ENCODE measurements at regions not wholly inside any gene's neighbourhood (a gene's known extent, or its start where the extent isn't known, plus 50 kb on each side); places are given as distances from the start of the nearest gene placed in this dataset.
"Not testable (repeated sequence)": the region's sequence is repeated elsewhere in the genome, so short reads cannot be mapped to it uniquely, and the experiment has no call there.

DNA sequence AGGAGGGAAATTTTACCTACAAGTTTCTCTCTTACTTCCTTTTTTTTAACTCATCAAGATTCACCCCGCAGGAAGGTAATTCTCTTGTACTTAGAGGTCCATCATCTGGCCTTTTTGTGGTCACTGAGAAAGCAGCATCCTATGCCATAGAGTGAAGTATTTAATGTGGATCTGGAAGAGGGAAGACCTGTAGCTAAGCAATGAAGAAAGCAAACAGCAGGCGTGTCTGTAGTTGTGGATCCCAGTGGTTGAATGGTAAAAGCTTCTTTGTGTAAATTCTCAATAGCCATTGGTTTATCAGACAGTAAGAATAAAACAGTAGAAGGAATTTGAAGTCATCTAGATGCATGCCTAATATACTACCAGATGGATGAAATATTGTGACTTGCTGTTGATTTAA, 196.4 kb downstream of the ANKRD7 start:
- no peak for DNase-seq

DNA sequence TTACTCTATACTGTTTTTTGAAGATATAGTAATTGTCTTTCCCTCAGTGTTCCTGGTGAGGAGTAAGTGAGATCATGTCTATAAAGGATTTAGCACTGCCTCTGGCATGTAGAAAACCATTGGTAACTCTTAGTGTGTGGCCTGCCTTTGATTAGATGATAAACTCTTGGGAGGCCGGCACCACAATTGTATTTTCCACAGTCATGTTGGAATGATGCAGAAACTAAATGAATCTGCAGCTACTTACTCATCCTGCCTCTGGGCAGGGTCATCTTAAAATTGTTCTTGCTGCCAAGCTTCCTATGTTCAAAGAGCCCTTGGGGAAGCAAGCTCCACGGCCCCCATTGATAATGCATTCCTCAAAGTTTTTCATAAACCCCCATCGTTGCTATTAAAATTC, 204.6 kb downstream of the ANKRD7 start:
- no peak for DNase-seq

DNA sequence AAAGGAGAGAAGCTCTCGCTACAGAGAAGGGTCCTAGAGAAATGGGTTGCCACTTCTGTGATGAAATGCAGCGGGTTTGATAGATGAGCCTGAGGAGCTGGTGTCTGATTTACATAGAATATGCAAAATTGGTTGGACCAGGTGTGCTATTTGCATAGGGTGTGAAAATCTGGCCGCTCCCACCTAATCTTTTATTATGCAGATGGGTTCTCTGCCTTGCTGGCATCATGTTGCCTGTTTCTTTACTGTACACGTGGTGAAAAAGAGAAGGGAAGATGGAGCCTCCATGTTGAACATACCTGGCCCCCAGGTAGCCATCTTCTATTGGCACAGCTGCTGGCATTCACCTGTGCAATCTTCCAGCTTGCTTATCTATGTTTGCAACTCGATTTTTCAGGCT, 212.2 kb downstream of the ANKRD7 start:
- DNase-seq, result no peak

DNA sequence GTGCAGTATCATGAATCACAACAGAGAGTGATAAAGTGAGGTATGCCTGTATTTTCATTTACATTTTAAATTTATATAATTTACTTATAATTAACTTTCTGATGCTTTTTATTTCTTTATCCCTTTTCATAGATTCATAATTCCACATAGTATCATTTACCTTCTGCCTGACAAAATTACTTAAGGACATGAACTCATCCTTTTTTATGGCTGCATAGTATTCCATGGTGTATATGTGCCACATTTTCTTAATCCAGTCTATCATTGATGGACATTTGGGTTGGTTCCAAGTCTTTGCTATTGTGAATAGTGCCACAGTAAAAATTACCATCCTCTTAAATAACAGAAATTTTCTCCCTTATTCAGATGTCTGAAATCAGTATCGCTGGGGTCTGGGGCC, 224.5 kb downstream of the ANKRD7 start:
- DNase-seq, result not testable (repeated sequence)

DNA sequence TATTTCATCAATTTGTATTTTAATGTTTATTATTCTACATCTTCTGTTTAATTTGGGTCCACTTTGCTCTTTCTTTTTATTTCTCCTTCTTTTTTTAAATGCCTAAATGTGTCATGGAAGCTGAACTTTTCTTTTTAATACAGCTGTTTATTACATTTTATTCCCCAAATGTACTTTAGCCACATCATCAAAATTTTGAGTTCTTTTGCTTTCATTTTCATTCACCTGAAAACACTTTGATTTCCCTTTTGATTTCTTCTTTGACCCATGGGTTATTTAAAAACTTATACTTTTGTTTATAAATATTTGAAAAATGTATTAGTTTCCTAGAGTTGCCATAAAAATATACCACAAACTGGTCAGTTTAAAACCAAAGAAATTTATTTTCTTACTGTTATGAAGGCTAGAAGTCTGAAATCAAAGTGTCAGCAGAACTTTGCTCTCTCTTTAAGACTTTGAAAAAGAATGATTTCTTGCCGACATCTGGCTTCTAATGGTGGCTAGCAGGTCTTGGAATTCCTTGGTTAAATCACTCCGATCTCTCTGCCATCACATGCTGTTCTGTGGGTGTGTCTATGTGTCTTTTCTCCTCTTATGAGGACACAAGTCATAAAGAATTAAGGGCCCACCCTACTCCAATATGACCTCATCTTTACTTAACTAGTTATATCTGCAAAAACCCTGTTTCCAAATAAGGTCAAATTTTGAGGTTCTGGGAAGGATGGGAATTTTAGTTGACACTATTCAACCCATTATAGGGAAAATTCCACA, 225.5 kb downstream of the ANKRD7 start:
- no peak for DNase-seq

DNA sequence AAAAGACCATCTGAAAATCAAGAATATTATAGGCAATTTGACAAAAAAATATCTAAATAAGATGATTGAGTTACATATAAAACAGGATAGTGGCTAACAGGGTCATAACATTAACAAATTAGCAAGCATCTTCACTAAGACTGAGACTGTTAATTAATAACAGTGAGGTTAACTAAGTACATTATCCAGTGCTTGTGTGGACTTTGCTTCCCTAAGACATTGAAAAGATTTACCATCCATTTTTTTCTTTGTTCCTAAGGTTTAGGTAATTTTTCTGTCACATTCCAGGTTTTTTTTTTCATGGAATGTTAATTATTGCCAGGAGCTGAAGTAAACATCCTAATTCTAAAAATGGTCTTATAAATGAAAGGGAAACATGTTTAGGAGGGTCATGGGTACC, 227.6 kb downstream of the ANKRD7 start:
- no peak for DNase-seq

DNA sequence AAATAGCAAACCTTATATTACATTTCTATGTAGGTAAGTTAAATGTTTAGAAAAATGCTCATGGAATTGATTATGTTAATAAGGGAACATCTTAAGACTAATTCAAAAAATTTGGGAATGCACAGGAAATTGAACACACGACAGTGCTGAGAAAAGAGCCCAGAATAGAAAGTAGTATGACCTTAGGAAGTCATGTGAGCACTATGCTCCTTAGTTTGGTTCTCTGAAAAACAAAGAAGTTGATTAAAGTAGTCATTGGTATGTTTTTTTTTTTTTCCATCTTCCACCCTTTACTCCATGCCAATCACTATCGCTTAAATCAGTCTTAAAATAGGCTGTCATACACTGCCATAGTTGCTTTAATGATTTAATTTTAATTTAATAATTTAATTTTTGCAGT, 242.9 kb downstream of the ANKRD7 start:
- no peak for DNase-seq

DNA sequence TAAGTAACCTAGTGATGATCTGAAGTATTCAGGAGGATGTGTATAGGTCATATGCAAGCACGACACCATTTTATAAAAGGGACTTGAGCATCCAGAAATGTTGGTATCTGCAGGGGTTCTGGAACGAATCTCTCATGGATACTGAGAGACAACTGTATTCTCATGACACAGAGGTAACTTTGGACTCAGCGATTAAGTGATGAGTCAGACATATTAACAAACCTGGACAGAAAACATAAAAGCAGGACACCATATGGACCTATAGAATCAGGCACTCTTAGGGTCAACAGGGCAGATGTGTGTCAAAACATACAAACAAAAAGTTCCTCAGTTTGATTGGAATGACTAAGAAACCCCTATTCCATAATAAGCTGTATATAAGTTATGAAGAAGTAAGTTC, 248.1 kb downstream of the ANKRD7 start:
- DNase-seq, result no peak

DNA sequence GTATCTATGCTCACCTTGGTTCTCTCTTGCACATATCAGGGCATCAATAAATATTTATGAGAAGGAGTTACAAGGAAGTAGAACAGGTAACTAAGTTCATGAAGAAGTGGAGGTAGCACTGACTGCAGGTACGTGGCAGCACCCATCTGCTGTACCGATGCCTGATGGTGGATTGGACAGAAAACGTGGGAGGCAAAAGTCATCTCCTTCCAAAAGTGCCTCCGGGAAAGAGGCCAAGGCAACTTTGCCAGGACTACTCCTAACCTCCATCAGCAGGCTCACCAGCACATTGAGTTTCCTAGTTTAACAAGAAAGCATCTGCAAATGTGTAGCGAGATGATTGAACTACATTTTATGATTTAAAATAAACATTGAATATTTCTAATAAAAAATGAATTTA, 248.8 kb downstream of the ANKRD7 start:
- peak; percentile 7 to 71 for DNase-seq

DNA sequence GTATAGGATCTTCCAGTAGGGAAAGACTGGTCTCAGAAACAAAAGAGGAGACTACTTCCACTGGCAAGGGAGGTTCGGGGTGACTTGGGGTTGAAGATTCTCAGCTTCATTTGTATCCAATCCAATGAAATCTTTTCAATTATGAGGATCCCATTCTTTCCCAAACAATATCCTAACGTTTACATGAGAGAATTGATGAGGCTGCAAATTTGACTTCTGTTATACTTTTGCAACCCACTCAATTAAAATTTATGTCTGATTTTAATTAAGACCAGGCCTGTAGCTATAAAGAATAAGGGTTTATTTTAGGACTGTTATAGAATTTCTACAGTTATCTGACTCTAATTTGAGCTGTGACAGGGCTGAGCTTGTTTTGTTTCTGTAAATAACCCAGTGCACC, 251.5 kb downstream of the ANKRD7 start:
- no peak for DNase-seq

DNA sequence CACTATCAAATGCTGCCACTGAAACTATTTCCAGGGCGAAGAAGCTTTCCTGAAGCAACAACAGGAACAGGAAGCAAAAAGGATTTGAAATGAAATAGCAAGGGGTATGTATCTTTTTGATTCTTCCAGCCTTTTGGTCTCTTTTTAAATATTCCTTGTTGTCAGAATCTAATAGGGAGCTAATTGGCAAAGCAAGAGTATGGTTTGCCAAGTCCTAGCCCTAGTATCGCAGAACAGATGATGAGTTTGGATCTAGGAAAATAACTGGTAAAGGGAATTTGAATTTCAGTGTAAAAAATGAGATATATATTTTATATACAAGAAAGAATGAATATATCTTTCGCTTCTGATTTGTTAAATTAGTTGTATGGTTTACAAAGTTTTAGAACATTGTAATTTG, 252.5 kb downstream of the ANKRD7 start:
- DNase-seq, result peak in 1 of 2 experiments; percentile 58

DNA sequence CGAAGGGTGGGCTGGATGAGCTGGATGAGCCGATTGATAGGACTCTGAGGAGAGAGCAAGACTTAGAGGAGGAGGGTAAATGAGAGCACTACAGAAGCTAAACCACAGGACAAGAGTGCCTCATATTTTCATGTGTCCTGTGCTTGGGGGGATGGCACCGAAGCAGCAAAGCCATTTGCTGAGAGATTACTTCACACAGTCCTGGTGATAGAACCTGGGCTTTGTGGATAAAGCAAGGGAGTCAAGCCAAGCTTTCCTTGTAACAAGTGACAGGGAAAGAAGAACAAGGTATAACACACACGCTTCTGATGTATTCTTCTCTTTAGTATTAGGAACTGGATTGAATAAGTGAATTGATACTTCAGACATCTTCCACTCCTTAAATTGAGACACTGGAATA, 253.7 kb downstream of the ANKRD7 start:
- no peak for DNase-seq

DNA sequence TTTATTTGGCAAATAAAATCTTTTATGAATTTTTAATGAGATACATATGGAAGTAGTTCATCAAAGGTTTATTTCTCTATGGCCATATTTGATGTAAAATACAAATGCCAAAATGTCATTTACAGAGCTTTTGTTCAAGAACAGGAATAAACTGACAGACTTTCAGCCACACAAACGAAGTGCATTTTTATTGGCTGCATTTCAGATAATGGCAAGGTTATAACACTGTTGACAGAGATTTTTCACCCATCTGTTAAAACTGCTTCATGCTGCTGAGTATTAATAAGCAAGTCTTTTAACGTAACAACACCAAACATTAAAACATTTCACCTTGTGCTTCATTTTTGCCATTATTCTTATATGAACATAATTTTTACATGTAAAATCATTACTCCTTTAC, 254.4 kb downstream of the ANKRD7 start:
- DNase-seq, result peak in 1 of 2 experiments; percentile 79

DNA sequence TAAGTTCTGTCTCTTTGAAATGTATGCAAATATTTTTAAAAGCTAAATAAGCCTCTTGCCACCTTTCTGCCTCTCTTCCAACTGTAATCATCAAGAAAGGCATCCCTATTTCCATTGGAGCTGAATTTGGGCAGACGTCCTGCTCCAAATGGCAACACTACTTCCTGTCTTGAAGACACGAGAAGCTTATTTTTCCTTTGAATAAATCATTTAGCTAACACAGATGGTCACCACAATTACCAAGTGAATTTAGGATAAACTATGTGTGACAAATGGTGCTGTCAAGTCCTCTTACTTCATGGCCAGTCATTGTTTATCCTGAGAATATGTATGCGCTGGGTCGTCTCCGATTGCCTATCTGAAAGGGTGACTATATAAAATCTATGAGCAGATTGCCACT, 268.0 kb downstream of the ANKRD7 start:
- peak in 1 of 2 experiments; percentile 56 for DNase-seq

DNA sequence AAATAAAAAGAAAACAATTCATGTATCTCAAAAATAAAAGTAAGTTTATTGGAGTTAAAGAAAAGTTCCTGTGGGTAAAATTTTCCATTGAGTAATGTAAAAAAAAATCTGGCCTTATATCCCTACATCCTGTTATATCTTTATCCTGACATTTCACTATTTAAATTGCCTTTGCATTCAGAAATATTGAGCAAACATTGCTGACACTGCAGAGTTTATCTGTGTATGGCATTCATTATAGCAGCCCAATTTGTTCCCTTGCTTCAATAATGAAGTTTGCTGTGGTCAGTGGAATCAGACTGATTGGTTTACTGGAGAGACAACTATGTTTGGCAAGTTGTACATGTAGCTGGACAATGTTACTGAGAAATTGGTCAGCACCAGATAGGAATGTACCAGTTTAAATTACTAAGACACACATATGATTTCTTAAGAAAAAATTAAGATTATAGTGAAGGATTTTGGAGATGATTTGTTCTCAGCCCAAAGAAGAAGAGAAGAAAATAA, 271.7 kb downstream of the ANKRD7 start:
- DNase-seq, result no peak

DNA sequence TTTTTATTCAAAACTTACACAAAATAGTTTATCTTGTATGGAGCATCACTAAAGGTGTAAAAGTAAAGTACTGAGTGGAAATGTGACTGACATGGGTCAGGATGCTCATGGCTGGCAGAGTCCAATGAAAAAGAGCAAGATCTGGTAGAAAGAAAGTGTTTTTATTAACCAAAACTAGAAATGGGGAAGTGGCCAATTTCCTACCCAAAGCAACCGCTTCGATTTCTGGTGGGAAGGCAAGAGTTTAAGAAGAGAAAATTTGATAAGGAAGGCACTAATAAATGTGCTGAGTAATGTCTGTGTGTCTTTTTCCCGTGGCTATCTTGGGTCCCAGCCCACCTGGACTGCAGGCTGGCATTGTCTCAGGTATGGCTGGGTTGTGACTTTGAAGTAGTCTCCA, 277.7 kb downstream of the ANKRD7 start:
- DNase-seq, result no peak

DNA sequence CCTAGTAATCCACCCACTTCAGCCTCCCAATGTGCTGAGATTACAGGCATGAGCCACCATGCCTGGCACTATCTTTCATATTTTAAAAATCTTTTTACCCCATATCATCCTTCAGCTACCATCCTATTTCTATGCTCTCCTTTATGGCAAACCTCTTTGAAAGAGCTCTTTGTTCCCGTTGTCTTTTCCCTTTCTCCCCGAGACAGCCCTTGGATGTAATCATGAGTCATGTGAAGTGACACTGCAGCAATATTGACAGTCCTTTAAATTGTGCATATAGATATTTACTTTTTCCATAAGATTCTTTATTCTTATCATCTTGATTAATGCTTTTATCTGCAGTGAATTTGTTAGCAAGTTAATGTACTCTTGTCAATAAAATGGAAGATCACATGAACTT, 286.6 kb downstream of the ANKRD7 start:
- no peak for DNase-seq

DNA sequence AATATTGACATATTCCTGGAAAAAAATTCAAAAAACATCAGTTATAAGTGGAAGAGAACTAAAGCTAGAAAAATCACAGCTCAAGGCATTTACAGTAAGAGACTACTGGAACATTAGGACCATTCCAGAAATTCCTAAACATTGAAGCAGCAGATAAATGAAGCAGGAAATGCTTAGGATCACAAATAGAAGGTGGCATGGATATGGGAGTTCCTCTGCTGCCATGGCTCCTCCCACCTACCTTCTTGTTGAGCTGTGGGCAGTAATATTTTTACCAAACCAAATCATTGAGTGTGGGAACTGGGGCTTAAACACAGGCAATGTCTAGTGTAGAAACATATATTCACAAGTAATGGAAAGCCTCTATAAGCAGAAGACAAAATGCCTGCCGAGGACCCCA, 292.8 kb downstream of the ANKRD7 start:
- no peak for DNase-seq

DNA sequence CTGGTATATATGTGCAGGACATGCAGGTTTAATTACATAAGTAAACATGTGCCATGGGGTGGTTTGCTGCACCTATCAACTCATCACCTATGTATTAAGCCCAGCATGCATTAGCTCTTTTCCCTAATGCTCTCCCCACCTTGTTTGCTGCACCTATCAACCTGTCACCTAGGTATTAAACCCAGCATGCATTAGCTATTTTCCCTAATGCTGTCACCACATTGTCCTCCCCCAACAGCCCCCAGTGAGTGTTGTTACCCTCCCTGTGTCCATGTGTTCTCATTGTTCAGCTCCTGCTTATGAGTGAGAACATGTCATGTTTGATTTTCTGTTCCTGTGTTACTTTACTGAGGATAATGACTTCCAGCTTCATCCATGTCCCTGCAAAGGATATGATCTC, 300.5 kb downstream of the ANKRD7 start:
- DNase-seq, result no peak

DNA sequence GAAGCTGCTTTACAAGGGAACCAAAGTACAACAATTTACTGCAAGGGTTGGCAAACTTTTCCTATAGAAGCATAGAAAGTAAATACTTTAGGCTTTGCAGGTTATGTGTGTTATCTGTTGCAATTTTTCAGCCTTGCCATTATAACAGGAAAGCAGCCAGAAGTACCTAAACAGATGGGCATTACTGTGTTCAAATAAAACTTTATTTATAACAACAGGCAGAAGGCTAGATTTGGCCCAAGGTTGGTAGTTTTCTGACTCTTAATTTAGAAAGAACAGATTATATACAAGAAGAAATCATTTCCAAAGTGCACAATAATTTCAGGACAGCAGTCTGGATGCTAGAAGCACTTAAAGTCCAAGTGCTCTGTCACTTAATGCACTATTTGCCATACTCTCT, 307.1 kb downstream of the ANKRD7 start:
- no peak for DNase-seq

DNA sequence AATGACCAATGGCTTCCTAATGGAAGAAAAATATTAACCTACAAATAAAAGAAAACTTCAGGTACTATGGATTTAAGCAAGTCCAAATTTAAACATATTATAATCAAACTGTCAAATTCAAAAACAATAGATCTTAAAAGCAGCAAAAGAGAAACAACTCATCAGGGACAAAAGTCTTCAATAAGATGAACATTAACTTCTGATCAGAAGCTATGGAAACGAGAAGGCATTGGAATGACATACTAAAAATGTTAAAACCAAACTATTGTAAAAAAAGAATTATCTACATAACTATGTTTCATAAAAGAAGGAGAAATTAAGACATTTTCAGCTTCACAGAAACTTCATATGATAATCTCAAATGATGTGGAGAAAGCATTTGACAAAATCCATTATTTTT, 334.7 kb downstream of the ANKRD7 start:
- DNase-seq, result no peak

DNA sequence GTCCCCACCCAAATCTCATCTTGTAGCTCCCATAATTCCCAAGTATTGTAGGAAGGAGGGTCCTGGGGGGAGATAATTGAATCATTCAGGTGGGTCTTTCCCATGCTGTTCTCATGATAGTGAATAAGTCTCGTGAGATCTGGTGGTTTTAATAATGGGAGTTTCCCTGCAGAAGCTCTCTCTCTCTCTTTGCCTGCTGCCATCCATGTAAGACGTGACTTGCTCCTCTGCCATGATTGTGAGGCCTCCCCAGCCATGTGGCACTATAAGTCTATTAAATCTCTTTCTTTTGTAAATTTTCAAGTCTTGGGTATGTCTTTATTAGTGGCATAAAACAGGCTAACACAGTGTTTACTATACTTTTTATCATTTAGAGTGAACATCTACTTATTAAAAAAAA, 338.8 kb downstream of the ANKRD7 start:
- DNase-seq, result no peak

DNA sequence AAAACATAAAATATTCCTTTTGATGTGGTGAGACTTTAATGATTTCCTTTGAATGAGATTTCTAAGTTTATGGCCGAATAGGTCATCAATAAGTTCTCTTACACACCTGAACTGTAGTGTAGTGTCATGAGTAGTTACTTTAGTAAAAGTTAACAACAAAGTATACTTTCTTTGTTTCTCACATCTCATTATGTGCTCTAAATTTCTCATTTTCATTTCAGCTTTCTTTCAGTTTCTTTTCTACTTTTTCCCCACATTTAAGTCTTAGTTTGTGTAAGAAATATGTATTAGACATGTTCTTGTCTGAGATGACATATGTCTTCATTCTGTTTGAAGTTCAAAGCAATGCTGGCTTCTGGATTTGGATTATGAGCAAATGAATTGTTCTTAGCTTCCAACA, 348.1 kb downstream of the ANKRD7 start:
- peak; percentile 33 to 49 for DNase-seq

DNA sequence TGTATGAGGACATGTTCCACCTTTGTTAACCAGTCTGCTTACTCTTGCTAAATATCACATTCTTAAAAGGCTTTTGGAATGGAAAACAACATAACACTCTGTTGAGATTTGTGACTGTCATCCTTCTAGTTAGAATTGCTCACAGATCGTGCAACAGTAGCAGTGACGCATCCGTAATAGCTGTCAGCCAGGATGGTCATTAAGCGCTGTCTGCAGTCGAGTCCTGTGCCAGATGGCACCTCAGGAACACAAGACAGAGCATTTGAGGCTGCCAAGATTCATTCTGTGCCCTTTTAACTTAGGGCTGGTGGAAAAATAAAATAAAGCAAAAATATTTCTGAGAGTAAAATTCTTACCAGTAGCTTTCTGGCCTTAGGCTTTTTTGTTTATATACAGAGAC, 348.6 kb downstream of the ANKRD7 start:
- DNase-seq, result peak; percentile 69 to 89

DNA sequence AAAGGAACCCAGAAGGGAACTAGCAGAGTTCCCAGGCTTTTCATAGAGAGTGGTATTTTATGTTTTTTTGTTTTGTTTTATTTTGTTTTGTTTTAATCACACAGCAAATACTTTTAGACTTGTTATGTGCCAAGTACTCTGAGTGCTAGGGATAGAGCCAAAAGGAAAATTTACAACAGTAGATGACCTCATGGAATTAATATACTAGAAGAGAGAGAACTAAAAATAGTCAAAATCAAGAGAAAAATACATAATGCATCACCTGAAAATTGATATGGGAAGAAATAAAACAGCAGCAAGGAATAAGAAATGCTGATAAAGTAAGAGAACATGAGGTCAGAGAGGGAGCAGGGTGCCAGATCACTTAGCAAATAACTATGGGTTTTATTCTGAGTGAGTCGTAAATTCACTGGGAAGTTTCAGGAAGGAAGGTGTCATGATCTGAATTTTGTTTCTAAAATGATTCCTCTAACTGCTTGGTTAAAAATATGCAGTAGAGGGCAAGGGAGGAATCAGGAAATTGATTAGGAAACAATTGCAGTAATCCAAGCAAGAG, 351.0 kb downstream of the ANKRD7 start:
- no peak for DNase-seq
